ENCODE measurements at regions not wholly inside any gene's neighbourhood (a gene's known extent, or its start where the extent isn't known, plus 50 kb on each side); places are given as distances from the start of the nearest gene placed in this dataset.

DNA sequence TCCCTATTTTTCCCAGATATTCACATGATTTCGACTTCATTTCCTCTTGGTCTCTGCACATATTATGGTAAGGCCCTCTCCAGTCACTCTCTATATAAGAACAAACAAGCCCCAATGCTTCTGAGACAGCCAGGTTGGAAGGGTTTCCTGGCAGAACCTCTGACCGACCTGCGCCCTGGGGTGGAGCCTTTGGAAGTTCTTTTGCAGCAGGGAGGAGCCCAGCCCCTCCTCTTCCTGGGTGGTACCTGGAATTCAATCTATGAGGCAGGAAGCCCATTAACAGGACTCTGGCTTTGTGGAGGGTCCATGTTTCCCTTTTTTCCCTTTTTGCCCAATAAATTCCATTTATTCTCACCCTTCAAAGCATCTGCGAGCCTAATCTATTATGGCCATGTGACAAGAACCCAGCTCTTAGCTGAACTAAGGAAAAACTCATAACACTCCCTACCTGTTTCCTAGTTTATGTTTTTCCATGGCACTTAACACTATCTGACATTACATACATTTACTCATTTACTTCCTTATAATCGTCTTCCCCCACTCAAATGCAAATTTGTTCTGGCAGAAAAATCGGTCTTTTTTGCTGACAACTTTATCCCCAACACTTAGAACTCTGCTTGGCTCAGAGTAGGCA, 92.5 kb upstream of the FRMD4A start:
- BruUV-seq (replicated peaks), result no TSS peak
- 0% methylated on average over 6 of the region's 6 CpGs for WGBS (ENCODE audit: insufficient coverage, low coverage, missing lambda C conversion rate)
- ChIA-PET CTCF (ENCODE audit: low intra/inter-chr PET ratio) (no interaction called here), POLR2A (no interaction called here)
- Histone ChIP-seq H3K36me3 (ENCODE audit: control insufficient read depth, insufficient read depth, low read length) (no peaks in the 10 kb centered on the region), H2AFZ (ENCODE audit: low read depth, low read length) (no peak overlapping the region), H3K4me3 (no peak overlapping the region), H4K20me1 (replicated peaks; ENCODE audit: control insufficient read depth, insufficient read depth, low read length) (no peaks in the 10 kb centered on the region), H3K27me3 (ENCODE audit: control insufficient read depth in 2 of 2, insufficient read depth in 2 of 2, low read length in 2 of 2) (peaks cover 0 to 7% of the 10 kb centered on the region in 2 experiments; a peak in 2 of 5 replicates), H3K4me2 (ENCODE audit: insufficient read depth, low read length) (no peak overlapping the region), H3K9me1 (ENCODE audit: control insufficient read depth, insufficient read depth, low read length) (no peaks in the 10 kb centered on the region), H3K9ac (ENCODE audit: insufficient read depth in 1 of 2, low read depth in 2 of 2, low read length in 2 of 2) (no peak overlapping the region), H3K4me1 (replicated peaks in 1 of 2; ENCODE audit: control insufficient read depth in 2 of 2, insufficient read depth in 2 of 2, low read length in 2 of 2) (no peaks in the 10 kb centered on the region), H3K79me2 (ENCODE audit: control insufficient read depth, insufficient read depth, low read length) (no peaks in the 10 kb centered on the region), H3K9me3 (replicated peaks; ENCODE audit: control insufficient read depth, insufficient read depth, low read depth, low read length) (no peaks in the 10 kb centered on the region), H3K27ac (ENCODE audit: extremely low read depth, low read depth, low read length) (no peak overlapping the region)
- FAIRE-seq (no peak), DNase-seq (ENCODE audit: extremely low read depth in 1 of 4, low spot score in 3 of 4) (no peak), ATAC-seq (no peak)
- intact Hi-C loops (cut with micrococcal nuclease) (no loop called here), in situ Hi-C loops (cut with MboI) (no loop called here)
- TF ChIP-seq PHF8 (IDR thresholded peaks at IDR 0.05; ENCODE audit: borderline replicate concordance, low read length) (no peak), LARP7 (IDR thresholded peaks at IDR 0.05) (no peak), TEAD4 (IDR thresholded peaks at IDR 0.05; ENCODE audit: low read length) (no peak), TEAD4 (CRISPR knock-in tag; IDR thresholded peaks at IDR 0.05; ENCODE audit: borderline replicate concordance) (no peak), RUNX1 (IDR thresholded peaks at IDR 0.05; ENCODE audit: low read depth) (no peak)

DNA sequence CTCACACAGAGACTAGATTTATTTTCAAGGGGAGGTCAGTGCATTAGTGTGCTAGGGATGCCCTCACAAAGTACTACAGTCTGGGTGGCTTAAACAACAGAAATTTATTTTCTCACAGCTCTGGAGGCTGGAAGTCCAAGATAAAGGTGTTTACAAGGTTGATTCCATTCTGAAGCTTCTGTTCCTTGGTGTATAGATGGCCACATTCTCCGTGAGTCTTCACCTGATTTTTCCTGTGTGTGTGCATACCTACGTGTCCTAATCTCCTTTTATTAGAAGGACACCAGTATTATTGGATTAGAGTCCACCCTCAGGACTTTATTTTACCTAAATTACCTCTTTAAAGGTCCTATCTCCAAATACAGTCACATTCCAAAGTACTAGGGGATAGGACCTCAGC, 91.7 kb upstream of the FRMD4A start:
- intact Hi-C loops (cut with micrococcal nuclease) (no loop called here), in situ Hi-C loops (cut with MboI) (no loop called here)
- Histone ChIP-seq H4K20me1 (replicated peaks; ENCODE audit: control insufficient read depth, insufficient read depth, low read length) (no peaks in the 10 kb centered on the region), H3K36me3 (ENCODE audit: control insufficient read depth, insufficient read depth, low read length) (no peaks in the 10 kb centered on the region), H3K4me1 (replicated peaks in 1 of 2; ENCODE audit: control insufficient read depth in 2 of 2, insufficient read depth in 2 of 2, low read length in 2 of 2) (no peaks in the 10 kb centered on the region), H2AFZ (ENCODE audit: low read depth, low read length) (no peak overlapping the region), H3K9me1 (ENCODE audit: control insufficient read depth, insufficient read depth, low read length) (no peaks in the 10 kb centered on the region), H3K9ac (ENCODE audit: insufficient read depth in 1 of 2, low read depth in 2 of 2, low read length in 2 of 2) (no peak overlapping the region), H3K27ac (ENCODE audit: extremely low read depth, low read depth, low read length) (no peak overlapping the region), H3K4me2 (ENCODE audit: insufficient read depth, low read length) (no peak overlapping the region), H3K9me3 (replicated peaks; ENCODE audit: control insufficient read depth, insufficient read depth, low read depth, low read length) (no peaks in the 10 kb centered on the region), H3K79me2 (ENCODE audit: control insufficient read depth, insufficient read depth, low read length) (no peaks in the 10 kb centered on the region), H3K4me3 (no peak overlapping the region), H3K27me3 (ENCODE audit: control insufficient read depth in 2 of 2, insufficient read depth in 2 of 2, low read length in 2 of 2) (peaks cover 0 to 7% of the 10 kb centered on the region in 2 experiments; a peak in 2 of 5 replicates)
- ChIA-PET CTCF (ENCODE audit: low intra/inter-chr PET ratio) (no interaction called here), POLR2A (no interaction called here)
- DNase-seq (ENCODE audit: extremely low read depth in 1 of 4, low spot score in 3 of 4), result no peak
- WGBS (ENCODE audit: insufficient coverage, low coverage, missing lambda C conversion rate), result 0% methylated on average over 2 of the region's 2 CpGs
- no peak for FAIRE-seq
- BruUV-seq (replicated peaks), result no TSS peak
- no peak for ATAC-seq
- TF ChIP-seq ZNF699 (CRISPR knock-in tag; IDR thresholded peaks at IDR 0.05; ENCODE audit: insufficient replicate concordance), result no peak
- TF ChIP-seq MAFF (IDR thresholded peaks at IDR 0.05; ENCODE audit: low read length), result no peak
- TF ChIP-seq, protein P1, sequence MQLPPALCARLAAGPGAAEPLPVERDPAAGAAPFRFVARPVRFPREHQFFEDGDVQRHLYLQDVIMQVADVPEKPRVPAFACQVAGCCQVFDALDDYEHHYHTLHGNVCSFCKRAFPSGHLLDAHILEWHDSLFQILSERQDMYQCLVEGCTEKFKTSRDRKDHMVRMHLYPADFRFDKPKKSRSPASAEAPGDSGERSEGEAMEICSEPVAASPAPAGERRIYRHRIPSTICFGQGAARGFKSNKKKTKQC (CRISPR knock-in tag; IDR thresholded peaks at IDR 0.05), result no peak
- TF ChIP-seq CREBBP (IDR thresholded peaks at IDR 0.05; ENCODE audit: low read depth, low read length), result no peak
- no peak for TF ChIP-seq ZNF584 (CRISPR knock-in tag; IDR thresholded peaks at IDR 0.05; ENCODE audit: low read depth)
- TF ChIP-seq ZKSCAN3 (CRISPR knock-in tag; IDR thresholded peaks at IDR 0.05), result no peak
- no peak for TF ChIP-seq ZNF583 (CRISPR knock-in tag; IDR thresholded peaks at IDR 0.05)
- TF ChIP-seq, protein P2, sequence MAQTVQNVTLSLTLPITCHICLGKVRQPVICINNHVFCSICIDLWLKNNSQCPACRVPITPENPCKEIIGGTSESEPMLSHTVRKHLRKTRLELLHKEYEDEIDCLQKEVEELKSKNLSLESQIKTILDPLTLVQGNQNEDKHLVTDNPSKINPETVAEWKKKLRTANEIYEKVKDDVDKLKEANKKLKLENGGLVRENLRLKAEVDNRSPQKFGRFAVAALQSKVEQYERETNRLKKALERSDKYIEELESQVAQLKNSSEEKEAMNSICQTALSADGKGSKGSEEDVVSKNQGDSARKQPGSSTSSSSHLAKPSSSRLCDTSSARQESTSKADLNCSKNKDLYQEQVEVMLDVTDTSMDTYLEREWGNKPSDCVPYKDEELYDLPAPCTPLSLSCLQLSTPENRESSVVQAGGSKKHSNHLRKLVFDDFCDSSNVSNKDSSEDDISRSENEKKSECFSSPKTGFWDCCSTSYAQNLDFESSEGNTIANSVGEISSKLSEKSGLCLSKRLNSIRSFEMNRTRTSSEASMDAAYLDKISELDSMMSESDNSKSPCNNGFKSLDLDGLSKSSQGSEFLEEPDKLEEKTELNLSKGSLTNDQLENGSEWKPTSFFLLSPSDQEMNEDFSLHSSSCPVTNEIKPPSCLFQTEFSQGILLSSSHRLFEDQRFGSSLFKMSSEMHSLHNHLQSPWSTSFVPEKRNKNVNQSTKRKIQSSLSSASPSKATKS (CRISPR knock-in tag; IDR thresholded peaks at IDR 0.05), result no peak
- TF ChIP-seq, protein P3, sequence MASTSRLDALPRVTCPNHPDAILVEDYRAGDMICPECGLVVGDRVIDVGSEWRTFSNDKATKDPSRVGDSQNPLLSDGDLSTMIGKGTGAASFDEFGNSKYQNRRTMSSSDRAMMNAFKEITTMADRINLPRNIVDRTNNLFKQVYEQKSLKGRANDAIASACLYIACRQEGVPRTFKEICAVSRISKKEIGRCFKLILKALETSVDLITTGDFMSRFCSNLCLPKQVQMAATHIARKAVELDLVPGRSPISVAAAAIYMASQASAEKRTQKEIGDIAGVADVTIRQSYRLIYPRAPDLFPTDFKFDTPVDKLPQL (IDR thresholded peaks at IDR 0.05; ENCODE audit: extremely low read depth, insufficient read length), result no peak
- TF ChIP-seq KAT7 (CRISPR knock-in tag; IDR thresholded peaks at IDR 0.05; ENCODE audit: borderline replicate concordance), result no peak

All from K562 (cell line).